ENCODE measurements at regions not wholly inside any gene's neighbourhood (a gene's known extent, or its start where the extent isn't known, plus 50 kb on each side); places are given as distances from the start of the nearest gene placed in this dataset.

DNA sequence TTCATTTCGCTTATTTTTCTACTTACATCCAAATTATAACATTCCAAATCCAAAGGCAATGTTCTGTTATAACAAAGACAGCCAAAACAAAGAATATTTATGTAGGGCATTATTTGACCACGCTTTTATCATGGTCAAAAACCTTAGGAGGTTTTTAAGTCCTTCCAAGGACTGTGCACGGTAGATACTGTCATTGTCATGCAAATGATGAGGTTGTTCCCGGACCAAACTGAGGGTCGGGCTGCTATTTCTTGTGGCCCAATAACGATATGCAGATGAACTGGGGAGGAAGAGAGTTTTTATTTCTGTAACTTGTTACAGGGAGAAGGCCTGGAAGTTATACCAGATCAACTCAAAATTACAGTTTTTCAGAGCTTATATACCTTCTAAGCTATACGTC lies 56.6 kb upstream of the STEAP4 start:
- TF ChIP-seq, protein P1, sequence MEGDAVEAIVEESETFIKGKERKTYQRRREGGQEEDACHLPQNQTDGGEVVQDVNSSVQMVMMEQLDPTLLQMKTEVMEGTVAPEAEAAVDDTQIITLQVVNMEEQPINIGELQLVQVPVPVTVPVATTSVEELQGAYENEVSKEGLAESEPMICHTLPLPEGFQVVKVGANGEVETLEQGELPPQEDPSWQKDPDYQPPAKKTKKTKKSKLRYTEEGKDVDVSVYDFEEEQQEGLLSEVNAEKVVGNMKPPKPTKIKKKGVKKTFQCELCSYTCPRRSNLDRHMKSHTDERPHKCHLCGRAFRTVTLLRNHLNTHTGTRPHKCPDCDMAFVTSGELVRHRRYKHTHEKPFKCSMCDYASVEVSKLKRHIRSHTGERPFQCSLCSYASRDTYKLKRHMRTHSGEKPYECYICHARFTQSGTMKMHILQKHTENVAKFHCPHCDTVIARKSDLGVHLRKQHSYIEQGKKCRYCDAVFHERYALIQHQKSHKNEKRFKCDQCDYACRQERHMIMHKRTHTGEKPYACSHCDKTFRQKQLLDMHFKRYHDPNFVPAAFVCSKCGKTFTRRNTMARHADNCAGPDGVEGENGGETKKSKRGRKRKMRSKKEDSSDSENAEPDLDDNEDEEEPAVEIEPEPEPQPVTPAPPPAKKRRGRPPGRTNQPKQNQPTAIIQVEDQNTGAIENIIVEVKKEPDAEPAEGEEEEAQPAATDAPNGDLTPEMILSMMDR (IDR thresholded peaks at IDR 0.05) = no peak
- TF ChIP-seq POLR2A (IDR thresholded peaks at IDR 0.05) = no peak
